ENCODE measurements at regions not wholly inside any gene's neighbourhood (a gene's known extent, or its start where the extent isn't known, plus 50 kb on each side); places are given as distances from the start of the nearest gene placed in this dataset.

- no peaks in the 10 kb centered on the region for H3K36me3 ChIP-seq (replicated peaks)
- H3K27ac ChIP-seq = no peak overlapping the region
- no peak overlapping the region for H3K4me3 ChIP-seq (ENCODE audit: low read depth, low read length)
- no peak for TF ChIP-seq CTCF (IDR thresholded peaks at IDR 0.05; ENCODE audit: low read depth, low read length, missing control alignments)
- no peak for DNase-seq
- H3K27me3 ChIP-seq (replicated peaks) = no peaks in the 10 kb centered on the region
- in situ Hi-C loops (cut with HindIII; ENCODE audit: low pct_ligation_motif_present, low sequenced_read_pairs) = no loop called here
Measured at GRCh38 chr9:71254592-71255277, 133.3 kb upstream of the TRPM3 start.

DNA sequence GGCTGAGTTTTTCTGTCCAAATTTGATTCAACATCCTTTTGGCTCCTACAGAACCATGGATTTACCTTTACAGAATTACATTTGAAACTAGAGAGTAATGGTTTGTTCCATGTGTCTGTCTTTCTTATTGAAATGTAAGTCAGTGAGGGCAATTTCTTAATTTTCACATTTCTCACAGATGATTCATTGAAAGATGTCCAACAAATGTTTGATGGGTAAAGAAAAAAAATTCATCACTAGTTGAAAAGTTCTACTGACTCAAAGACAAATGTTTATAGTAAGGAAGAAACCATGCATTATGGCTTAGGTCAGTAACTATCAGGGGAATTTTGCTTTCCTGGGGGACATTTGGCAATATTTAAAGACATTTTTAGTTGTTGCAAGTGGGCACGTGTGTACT lies 131.6 kb upstream of the TRPM3 start:
- in situ Hi-C loops (cut with HindIII; ENCODE audit: low pct_ligation_motif_present, low sequenced_read_pairs) = no loop called here
- no peak for DNase-seq
- H3K4me3 ChIP-seq (ENCODE audit: low read depth, low read length) = no peak overlapping the region
- no peak for TF ChIP-seq CTCF (IDR thresholded peaks at IDR 0.05; ENCODE audit: low read depth, low read length, missing control alignments)
- H3K36me3 ChIP-seq (replicated peaks) = no peaks in the 10 kb centered on the region
- H3K27me3 ChIP-seq (replicated peaks) = no peaks in the 10 kb centered on the region
- H3K27ac ChIP-seq = no peak overlapping the region

- TF ChIP-seq CTCF (IDR thresholded peaks at IDR 0.05; ENCODE audit: low read depth, low read length, missing control alignments) = no peak
- in situ Hi-C loops (cut with HindIII; ENCODE audit: low pct_ligation_motif_present, low sequenced_read_pairs) = no loop called here
- H3K4me3 ChIP-seq (ENCODE audit: low read depth, low read length) = no peak overlapping the region
- no peaks in the 10 kb centered on the region for H3K36me3 ChIP-seq (replicated peaks)
- no peak overlapping the region for H3K27ac ChIP-seq
- DNase-seq = no peak
- H3K27me3 ChIP-seq (replicated peaks) = no peaks in the 10 kb centered on the region
Measured at GRCh38 chr9:71250581-71250980, 129.2 kb upstream of the TRPM3 start.

DNA sequence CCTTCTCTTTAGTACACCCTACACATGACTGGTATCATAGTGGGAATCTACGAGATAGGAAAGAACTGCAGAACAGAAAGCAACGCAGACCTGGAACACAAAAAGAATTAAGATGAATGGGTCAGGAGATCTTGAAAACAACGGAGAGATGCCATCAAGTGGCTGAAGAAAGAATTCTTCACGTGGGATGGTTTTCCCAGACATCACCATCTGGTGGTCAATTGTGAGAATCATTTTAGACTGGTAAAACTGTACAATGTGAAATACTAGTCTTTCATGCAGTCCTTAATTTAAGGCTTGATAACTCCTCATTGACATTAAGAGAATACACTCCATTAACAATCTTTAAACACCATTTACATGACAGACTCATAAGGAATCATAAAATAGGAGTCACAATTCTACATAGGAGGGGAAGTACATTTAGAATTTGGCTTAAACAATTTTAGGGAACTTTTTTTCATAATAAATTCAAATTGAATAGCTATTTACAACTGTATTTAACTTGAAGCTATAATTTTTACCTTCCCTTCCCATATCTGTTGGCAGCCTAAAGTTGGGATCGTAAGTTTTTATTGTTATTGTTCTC lies 128.4 kb upstream of the TRPM3 start:
- peak; percentile 79 for TF ChIP-seq CTCF (IDR thresholded peaks at IDR 0.05; ENCODE audit: low read depth, low read length, missing control alignments)
- peak; percentile 67 for DNase-seq
- in situ Hi-C loops (cut with HindIII; ENCODE audit: low pct_ligation_motif_present, low sequenced_read_pairs) = no loop called here
- Histone ChIP-seq H3K27ac (no peak overlapping the region), H3K4me3 (ENCODE audit: low read depth, low read length) (no peak overlapping the region), H3K27me3 (replicated peaks) (no peaks in the 10 kb centered on the region), H3K36me3 (replicated peaks) (no peaks in the 10 kb centered on the region)

DNA sequence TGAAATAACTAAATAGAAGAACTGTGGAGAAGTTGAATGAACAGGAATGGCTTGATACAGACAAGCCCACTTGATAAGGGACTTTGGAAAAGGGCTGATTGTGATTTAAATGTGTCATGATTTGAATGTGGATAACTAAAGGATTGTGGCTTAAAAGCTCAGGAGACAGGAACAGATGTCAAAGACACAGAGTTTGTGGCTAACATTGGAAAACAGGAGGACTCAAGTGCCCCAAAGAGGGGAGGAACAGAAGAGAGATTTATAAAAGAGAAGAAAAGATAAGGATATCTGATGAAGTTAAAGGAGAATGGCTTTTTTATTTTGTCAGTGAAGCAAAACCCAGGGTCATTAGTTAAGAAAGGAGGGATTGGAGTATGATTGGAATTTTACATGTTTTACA lies 124.2 kb upstream of the TRPM3 start:
- no peak overlapping the region for H3K4me3 ChIP-seq (ENCODE audit: low read depth, low read length)
- in situ Hi-C loops (cut with HindIII; ENCODE audit: low pct_ligation_motif_present, low sequenced_read_pairs) = no loop called here
- no peaks in the 10 kb centered on the region for H3K36me3 ChIP-seq (replicated peaks)
- no peaks in the 10 kb centered on the region for H3K27me3 ChIP-seq (replicated peaks)
- TF ChIP-seq CTCF (IDR thresholded peaks at IDR 0.05; ENCODE audit: low read depth, low read length, missing control alignments) = no peak
- no peak overlapping the region for H3K27ac ChIP-seq
- no peak for DNase-seq

- no peak for DNase-seq
- Histone ChIP-seq H3K27me3 (replicated peaks) (no peaks in the 10 kb centered on the region), H3K4me3 (ENCODE audit: low read depth, low read length) (no peak overlapping the region), H3K36me3 (replicated peaks) (no peaks in the 10 kb centered on the region), H3K27ac (no peak overlapping the region)
- in situ Hi-C loops (cut with HindIII; ENCODE audit: low pct_ligation_motif_present, low sequenced_read_pairs) = no loop called here
- no peak for TF ChIP-seq CTCF (IDR thresholded peaks at IDR 0.05; ENCODE audit: low read depth, low read length, missing control alignments)
Measured at GRCh38 chr9:71243951-71244350, 122.5 kb upstream of the TRPM3 start.
